HG02623 (cell line): ENCODE measurements at regions not wholly inside any gene's neighbourhood (a gene's known extent, or its start where the extent isn't known, plus 50 kb on each side); places are given as distances from the start of the nearest gene placed in this dataset.
"Not testable (repeated sequence)": the region's sequence is repeated elsewhere in the genome, so short reads cannot be mapped to it uniquely, and the experiment has no call there.

ENCODE experiments used
- ATAC-seq: cut with Tn5 transposase; IDR thresholded peaks from one replicate; pipeline ENCODE4 v1.9.1; 2021; ENCODE audit warnings: moderate library complexity; ENCODE audit not compliant: unreplicated experiment

- not testable (repeated sequence) for ATAC-seq
Measured at GRCh38 chr10:46095943-46096342, 49.9 kb upstream of the MSMB start.

- no peak for ATAC-seq
Measured at GRCh38 chr10:46096446-46096845, 50.4 kb upstream of the MSMB start.

- no peak for ATAC-seq
Measured at GRCh38 chr10:46096909-46097575, 51.0 kb upstream of the MSMB start.

- ATAC-seq, result no peak
Measured at GRCh38 chr10:46097576-46098317, 51.7 kb upstream of the MSMB start.

GRCh38 chr10:46098386-46098785 lies 52.3 kb upstream of the MSMB start:
- ATAC-seq, result no peak

- ATAC-seq, result not testable (repeated sequence)
Measured at GRCh38 chr10:46098925-46099324, 52.9 kb upstream of the MSMB start.

GRCh38 chr10:46104071-46104585 lies 58.1 kb upstream of the MSMB start:
- no peak for ATAC-seq

GRCh38 chr10:46105416-46105815 lies 59.3 kb upstream of the MSMB start:
- ATAC-seq, result not testable (repeated sequence)

- peak; percentile 32 for ATAC-seq
Measured at GRCh38 chr10:46105856-46106409, 59.9 kb upstream of the MSMB start.

GRCh38 chr10:46106410-46107255 lies 60.6 kb upstream of the MSMB start:
- peak; percentile 70 for ATAC-seq

- ATAC-seq, result not testable (repeated sequence)
Measured at GRCh38 chr10:46108158-46108499, 62.1 kb upstream of the MSMB start.

- ATAC-seq, result not testable (repeated sequence)
Measured at GRCh38 chr10:46154271-46154670, 108.2 kb upstream of the MSMB start.

- not testable (repeated sequence) for ATAC-seq
Measured at GRCh38 chr10:46154683-46155082, 108.6 kb upstream of the MSMB start.

GRCh38 chr10:46156866-46157265 lies 110.8 kb upstream of the MSMB start:
- ATAC-seq, result not testable (repeated sequence)

GRCh38 chr10:46169736-46170135 lies 117.1 kb upstream of the ANTXRL start:
- ATAC-seq, result no peak

- ATAC-seq, result no peak
Measured at GRCh38 chr10:46170789-46171188, 116.0 kb upstream of the ANTXRL start.

- no peak for ATAC-seq
Measured at GRCh38 chr10:46171661-46172060, 115.1 kb upstream of the ANTXRL start.

GRCh38 chr10:46175296-46175695 lies 111.5 kb upstream of the ANTXRL start:
- ATAC-seq, result no peak

GRCh38 chr10:46175831-46176230 lies 111.0 kb upstream of the ANTXRL start:
- ATAC-seq, result no peak

GRCh38 chr10:46187431-46187830 lies 99.4 kb upstream of the ANTXRL start:
- ATAC-seq, result not testable (repeated sequence)

- no peak for ATAC-seq
Measured at GRCh38 chr10:46197050-46197449, 89.7 kb upstream of the ANTXRL start.
